HepG2 (cell line): ENCODE measurements at regions not wholly inside any gene's neighbourhood (a gene's known extent, or its start where the extent isn't known, plus 50 kb on each side); places are given as distances from the start of the nearest gene placed in this dataset.

Experiments
- ATAC-seq: fragments of 200-7000 bp; cut with Tn5 transposase; 3 replicates; pipeline ENCODE4 v1.9.1; 2020; ENCODE audit warnings: mild to moderate bottlenecking, moderate library complexity
- BruUV-seq: library from RNA; stranded (reverse); fragments of 400-500 nt; replicated peaks from 2 replicates; lab custom pipeline; 2021; lab: Mats Ljungman, UMichigan
- CTCF ChIA-PET: fragments of 300-600 bp; formaldehyde crosslinking; extraction: SDS; loops from one replicate; lab custom pipeline; 2021; ENCODE audit warnings: low total read pairs, inconsistent platforms, low intra/inter-chr PET ratio; lab: Yijun Ruan, JAX
- POLR2A ChIA-PET: fragments of 350-600 bp; sonication (Branson Sonifier 250); formaldehyde crosslinking; loops from one replicate; lab custom pipeline; 2020; ENCODE audit warnings: antibody characterized with exemption, inconsistent platforms; lab: Yijun Ruan, JAX
- DNase-seq: peaks from one replicate; pipeline ENCODE4 v3.0.0-alpha.2; 2015; ENCODE audit warnings: low spot score
- FAIRE-seq: peaks from 3 replicates; lab custom pipeline; 2011; peaks lifted over from hg19 to GRCh38; lab: Jason Lieb, UNC
- H2AFZ ChIP-seq: one replicate; pipeline ENCODE4 v1.6.1; 2011; ENCODE audit warnings: low read length, inconsistent platforms
- H3K27ac ChIP-seq: fragments of 300-600 bp; 3 replicates; pipeline ENCODE4 v1.8.0; 2011; ENCODE audit warnings: mixed run types, mild to moderate bottlenecking, mixed read lengths, low read length, inconsistent platforms; ENCODE audit not compliant: insufficient read depth; ENCODE audit errors: extremely low read length
- H3K27me3 ChIP-seq, 2 experiments: fragments of 200-600 bp in 1 of 2; 2 replicates in 1 of 2; 3 replicates in 1 of 2; pipeline versions ENCODE4 v1.6.0 to v1.8.0; 2011; ENCODE audit warnings: low read length in 2 of 2, mild to moderate bottlenecking in 2 of 2, moderate library complexity in 2 of 2, inconsistent platforms in 1 of 2; ENCODE audit not compliant: insufficient read depth in 2 of 2, control insufficient read depth in 1 of 2
- H3K36me3 ChIP-seq, 2 experiments: fragments of 200-600 bp in 1 of 2; replicated peaks in 1 of 2; 2 replicates in 1 of 2; 3 replicates in 1 of 2; pipeline versions ENCODE4 v1.5.1 to v1.8.0; 2011; ENCODE audit warnings: low read length in 2 of 2, inconsistent platforms in 1 of 2; ENCODE audit not compliant: insufficient read depth in 2 of 2, control insufficient read depth in 1 of 2
- H3K4me1 ChIP-seq: 2 replicates; pipeline ENCODE4 v1.5.1; 2012; ENCODE audit warnings: low read length, inconsistent platforms; ENCODE audit not compliant: insufficient read depth
- H3K4me2 ChIP-seq: 2 replicates; pipeline ENCODE4 v1.6.0; 2011; ENCODE audit warnings: low read depth, low read length, inconsistent platforms
- H3K4me3 ChIP-seq, 3 experiments: fragments of 200-600 bp in 1 of 3; sonication (generic), shearing (Covaris generic) in 1 of 3; replicated peaks in 1 of 3; 2 replicates each; pipeline ENCODE4 v1.5.1; 2011 to 2016; ENCODE audit warnings: low read length in 3 of 3, inconsistent platforms in 2 of 3, low read depth in 2 of 3, mild to moderate bottlenecking in 2 of 3, control low read depth in 1 of 3, mixed read lengths in 1 of 3; ENCODE audit not compliant: insufficient read depth in 1 of 3
- H3K79me2 ChIP-seq: one replicate; pipeline ENCODE4 v1.6.1; 2011; ENCODE audit warnings: low read length, inconsistent platforms; ENCODE audit not compliant: insufficient read depth
- H3K9ac ChIP-seq: 2 replicates; pipeline ENCODE4 v1.6.0; 2011; ENCODE audit warnings: mild to moderate bottlenecking, low read depth, low read length, inconsistent platforms; ENCODE audit not compliant: insufficient read depth
- H3K9me3 ChIP-seq: 2 replicates; pipeline ENCODE4 v1.5.1; 2012; ENCODE audit warnings: mild to moderate bottlenecking, low read length
- H4K20me1 ChIP-seq: 2 replicates; pipeline ENCODE4 v1.6.0; 2011; ENCODE audit warnings: inconsistent platforms, mild to moderate bottlenecking, low read length, moderate library complexity; ENCODE audit not compliant: insufficient read depth
- GLI4 ChIP-seq: sonication (generic); formaldehyde crosslinking; IDR thresholded peaks from 2 replicates; pipeline ENCODE4 v1.5.1; 2020; ENCODE audit warnings: missing genetic modification reagents, mild to moderate bottlenecking, moderate library complexity, borderline replicate concordance
- GPN1 ChIP-seq: sonication (generic); formaldehyde crosslinking; IDR thresholded peaks from 2 replicates; pipeline ENCODE4 v1.5.1; 2020; ENCODE audit warnings: missing genetic modification reagents, borderline replicate concordance
- HNRNPL ChIP-seq: fragments of 200-400 bp; formaldehyde crosslinking; IDR thresholded peaks from 2 replicates; pipeline ENCODE4 v1.6.1; 2017; ENCODE audit warnings: mild to moderate bottlenecking, low read depth, low read length
- JUN ChIP-seq: sonication (generic); formaldehyde crosslinking; IDR thresholded peaks from 2 replicates; pipeline ENCODE4 v1.4.0; 2020; ENCODE audit warnings: mild to moderate bottlenecking, missing genetic modification reagents
- SETDB1 ChIP-seq: sonication (generic); formaldehyde crosslinking; IDR thresholded peaks from 2 replicates; pipeline ENCODE4 v1.5.1; 2020; ENCODE audit warnings: missing genetic modification reagents, mild to moderate bottlenecking, borderline replicate concordance
- SOX5 ChIP-seq: IDR thresholded peaks from 2 replicates; pipeline ENCODE4 v1.6.1; 2016; ENCODE audit warnings: borderline replicate concordance
- SUZ12 ChIP-seq: fragments of 150-350 bp; IDR thresholded peaks from 2 replicates; pipeline ENCODE4 v1.6.1; 2014; ENCODE audit warnings: low read depth, low read length
- U2AF2 ChIP-seq: fragments of 200-400 bp; formaldehyde crosslinking; IDR thresholded peaks from 2 replicates; pipeline ENCODE4 v1.6.1; 2017; ENCODE audit warnings: low read depth, mild to moderate bottlenecking, low read length
- ZBTB3 ChIP-seq: sonication (generic); formaldehyde crosslinking; IDR thresholded peaks from 2 replicates; pipeline ENCODE4 v1.4.0; 2020; ENCODE audit warnings: low read depth, mild to moderate bottlenecking, moderate library complexity, missing genetic modification reagents, borderline replicate concordance
- ZFP90 ChIP-seq: sonication (generic); formaldehyde crosslinking; IDR thresholded peaks from 2 replicates; pipeline ENCODE4 v1.8.0; 2022; ENCODE audit warnings: missing genetic modification reagents, mild to moderate bottlenecking, inconsistent platforms, borderline replicate concordance
- ZNF878 ChIP-seq: sonication (generic); formaldehyde crosslinking; IDR thresholded peaks from 2 replicates; pipeline ENCODE4 v1.8.1; 2023; ENCODE audit warnings: mild to moderate bottlenecking, missing genetic modification reagents, moderate library complexity
- in situ Hi-C: cut with HindIII; loops from 2 replicates; pipeline ENCODE4 v1.10.0; 2017; ENCODE audit warnings: low pct_unique_long_range_greater_than_20kb; ENCODE audit not compliant: extremely low pct_ligation_motif_present
- intact Hi-C: fragments of 100-400 bp; cut with micrococcal nuclease; formaldehyde crosslinking; loops from one replicate; pipeline ENCODE4 v1.10.0; 2022; ENCODE audit not compliant: unreplicated experiment
- TF ChIP-seq, protein P1 (sequence below): sonication (generic); IDR thresholded peaks from 2 replicates; pipeline ENCODE4 v1.6.1; 2016; ENCODE audit warnings: low read depth, borderline replicate concordance
- TF ChIP-seq, protein P2 (sequence below): sonication (generic); formaldehyde crosslinking; IDR thresholded peaks from 2 replicates; pipeline ENCODE4 v1.5.1; 2020; ENCODE audit warnings: missing genetic modification reagents, mild to moderate bottlenecking, borderline replicate concordance

GRCh38 chr7:115662676-115663075 is 367.9 kb downstream of the TFEC start:
- no peak overlapping the region for H3K4me2 ChIP-seq
- H3K9me3 ChIP-seq = no peaks in the 10 kb centered on the region
- H2AFZ ChIP-seq = no peak overlapping the region
- no TSS peak for BruUV-seq
- H3K36me3 ChIP-seq = no peaks in the 10 kb centered on the region
- H3K27ac ChIP-seq = no peak overlapping the region
- ChIA-PET POLR2A (no interaction called here), CTCF (no interaction called here)
- TF ChIP-seq ZBTB3 (CRISPR knock-in tag) (no peak), SUZ12 (no peak), GLI4 (CRISPR knock-in tag) (no peak), SETDB1 (CRISPR knock-in tag) (no peak), JUN (no peak), GPN1 (CRISPR knock-in tag) (no peak), U2AF2 (no peak), HNRNPL (no peak), ZFP90 (CRISPR knock-in tag) (no peak), SOX5 (no peak), ZNF878 (CRISPR knock-in tag) (no peak)
- TF ChIP-seq, protein P1, sequence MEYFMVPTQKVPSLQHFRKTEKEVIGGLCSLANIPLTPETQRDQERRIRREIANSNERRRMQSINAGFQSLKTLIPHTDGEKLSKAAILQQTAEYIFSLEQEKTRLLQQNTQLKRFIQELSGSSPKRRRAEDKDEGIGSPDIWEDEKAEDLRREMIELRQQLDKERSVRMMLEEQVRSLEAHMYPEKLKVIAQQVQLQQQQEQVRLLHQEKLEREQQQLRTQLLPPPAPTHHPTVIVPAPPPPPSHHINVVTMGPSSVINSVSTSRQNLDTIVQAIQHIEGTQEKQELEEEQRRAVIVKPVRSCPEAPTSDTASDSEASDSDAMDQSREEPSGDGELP = no peak
- TF ChIP-seq, protein P2, sequence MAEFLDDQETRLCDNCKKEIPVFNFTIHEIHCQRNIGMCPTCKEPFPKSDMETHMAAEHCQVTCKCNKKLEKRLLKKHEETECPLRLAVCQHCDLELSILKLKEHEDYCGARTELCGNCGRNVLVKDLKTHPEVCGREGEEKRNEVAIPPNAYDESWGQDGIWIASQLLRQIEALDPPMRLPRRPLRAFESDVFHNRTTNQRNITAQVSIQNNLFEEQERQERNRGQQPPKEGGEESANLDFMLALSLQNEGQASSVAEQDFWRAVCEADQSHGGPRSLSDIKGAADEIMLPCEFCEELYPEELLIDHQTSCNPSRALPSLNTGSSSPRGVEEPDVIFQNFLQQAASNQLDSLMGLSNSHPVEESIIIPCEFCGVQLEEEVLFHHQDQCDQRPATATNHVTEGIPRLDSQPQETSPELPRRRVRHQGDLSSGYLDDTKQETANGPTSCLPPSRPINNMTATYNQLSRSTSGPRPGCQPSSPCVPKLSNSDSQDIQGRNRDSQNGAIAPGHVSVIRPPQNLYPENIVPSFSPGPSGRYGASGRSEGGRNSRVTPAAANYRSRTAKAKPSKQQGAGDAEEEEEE (CRISPR knock-in tag) = no peak
- H3K9ac ChIP-seq = no peak overlapping the region
- ATAC-seq (no peak), DNase-seq (no peak), FAIRE-seq (no peak)
- H3K79me2 ChIP-seq = no peaks in the 10 kb centered on the region
- H3K4me3 ChIP-seq = no peak overlapping the region
- H4K20me1 ChIP-seq = no peaks in the 10 kb centered on the region
- intact Hi-C loops (no loop called here), in situ Hi-C loops (no loop called here)
- no peaks in the 10 kb centered on the region for H3K27me3 ChIP-seq
- peaks cover 11% of the 10 kb centered on the region for H3K4me1 ChIP-seq
